Astrocyte of the spinal cord (primary cell): ENCODE measurements at regions not wholly inside any gene's neighbourhood (a gene's known extent, or its start where the extent isn't known, plus 50 kb on each side); places are given as distances from the start of the nearest gene placed in this dataset.

Experiments used
- DNase-seq: peaks from one replicate; pipeline ENCODE4 v3.0.0; 2011; ENCODE audit warnings: low read depth, low spot score
- H3K4me3 ChIP-seq: 2 replicates; pipeline ENCODE4 v1.5.1; 2011; ENCODE audit warnings: low read depth, mild to moderate bottlenecking, low read length, moderate library complexity
- CTCF ChIP-seq: IDR thresholded peaks from 2 replicates; pipeline ENCODE4 v1.5.1; 2012; ENCODE audit warnings: low read depth, mild to moderate bottlenecking, low read length, inconsistent platforms
- in situ Hi-C: cut with HindIII; loops from 2 replicates; pipeline ENCODE4 v1.10.0; 2017; ENCODE audit warnings: low sequenced_read_pairs

DNA sequence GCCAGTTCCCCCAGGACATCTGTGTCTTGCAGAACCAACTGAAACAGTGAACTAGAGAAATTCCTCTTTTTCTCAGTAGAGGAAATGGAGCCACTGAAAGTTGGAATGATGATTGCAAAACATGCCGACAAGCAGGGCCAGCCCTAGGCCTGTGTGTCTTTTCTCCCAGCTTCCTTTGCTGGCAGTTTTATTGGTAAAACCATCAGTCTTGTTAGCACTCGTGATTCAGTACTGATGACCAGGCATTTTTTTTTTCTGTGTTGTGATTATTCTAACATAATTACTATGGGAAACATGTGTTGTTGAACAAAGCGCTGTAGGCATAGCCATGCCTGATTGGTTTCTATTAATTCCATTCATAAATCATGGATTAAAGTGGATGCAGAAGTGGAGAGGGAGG, 620.7 kb downstream of the AACS start:
- TF ChIP-seq CTCF: no peak
- no peak overlapping the region for H3K4me3 ChIP-seq
- DNase-seq: no peak
- in situ Hi-C loops: no loop called here

DNA sequence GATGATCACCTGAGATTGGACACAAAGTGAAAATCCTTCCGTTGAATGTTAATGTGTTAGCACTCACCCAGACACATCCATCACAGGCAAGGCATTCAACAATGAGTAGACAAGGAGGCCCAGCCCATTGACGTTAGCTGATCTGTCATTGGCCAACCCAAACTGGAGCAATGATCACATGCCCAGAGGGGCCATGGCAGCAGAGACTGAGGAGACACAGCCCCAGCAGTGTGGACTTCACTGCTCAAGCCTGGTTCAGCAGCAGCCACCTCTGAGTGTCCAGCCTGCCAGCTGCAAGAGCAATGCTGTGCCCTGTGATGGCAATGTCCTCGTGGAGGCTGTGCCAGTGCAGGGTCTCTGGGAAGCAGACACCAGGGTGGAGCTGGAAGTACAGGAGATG, 622.2 kb downstream of the AACS start:
- H3K4me3 ChIP-seq: no peak overlapping the region
- no peak for DNase-seq
- TF ChIP-seq CTCF: no peak
- in situ Hi-C loops: no loop called here

DNA sequence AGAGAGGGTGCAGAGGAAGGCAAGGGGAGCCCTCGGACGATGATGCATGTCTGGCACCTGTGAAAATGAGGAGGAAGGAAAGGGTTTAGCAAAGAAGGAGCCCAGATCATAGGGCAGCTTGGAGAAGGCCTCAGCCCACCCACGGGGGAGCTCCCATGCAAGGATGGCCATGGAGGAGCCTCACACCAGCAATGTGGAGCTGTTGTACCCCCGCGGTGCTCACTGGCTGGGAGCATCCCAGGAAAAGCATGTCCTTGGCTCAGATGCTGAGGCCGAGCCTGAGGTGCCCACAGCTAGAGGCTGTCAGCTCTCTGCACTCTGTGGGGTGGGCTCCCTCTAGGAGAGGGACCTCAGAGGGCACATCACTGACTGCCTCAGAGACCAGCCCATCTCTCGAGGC, 622.6 kb downstream of the AACS start:
- no peak overlapping the region for H3K4me3 ChIP-seq
- in situ Hi-C loops: no loop called here
- DNase-seq: no peak
- TF ChIP-seq CTCF: no peak

GRCh38 chr12:125688223-125688622, 623.0 kb downstream of the AACS start:
- no peak for DNase-seq
- in situ Hi-C loops: no loop called here
- H3K4me3 ChIP-seq: no peak overlapping the region
- no peak for TF ChIP-seq CTCF

GRCh38 chr12:125688881-125689280, 623.6 kb downstream of the AACS start:
- TF ChIP-seq CTCF: no peak
- no peak overlapping the region for H3K4me3 ChIP-seq
- in situ Hi-C loops: no loop called here

DNA sequence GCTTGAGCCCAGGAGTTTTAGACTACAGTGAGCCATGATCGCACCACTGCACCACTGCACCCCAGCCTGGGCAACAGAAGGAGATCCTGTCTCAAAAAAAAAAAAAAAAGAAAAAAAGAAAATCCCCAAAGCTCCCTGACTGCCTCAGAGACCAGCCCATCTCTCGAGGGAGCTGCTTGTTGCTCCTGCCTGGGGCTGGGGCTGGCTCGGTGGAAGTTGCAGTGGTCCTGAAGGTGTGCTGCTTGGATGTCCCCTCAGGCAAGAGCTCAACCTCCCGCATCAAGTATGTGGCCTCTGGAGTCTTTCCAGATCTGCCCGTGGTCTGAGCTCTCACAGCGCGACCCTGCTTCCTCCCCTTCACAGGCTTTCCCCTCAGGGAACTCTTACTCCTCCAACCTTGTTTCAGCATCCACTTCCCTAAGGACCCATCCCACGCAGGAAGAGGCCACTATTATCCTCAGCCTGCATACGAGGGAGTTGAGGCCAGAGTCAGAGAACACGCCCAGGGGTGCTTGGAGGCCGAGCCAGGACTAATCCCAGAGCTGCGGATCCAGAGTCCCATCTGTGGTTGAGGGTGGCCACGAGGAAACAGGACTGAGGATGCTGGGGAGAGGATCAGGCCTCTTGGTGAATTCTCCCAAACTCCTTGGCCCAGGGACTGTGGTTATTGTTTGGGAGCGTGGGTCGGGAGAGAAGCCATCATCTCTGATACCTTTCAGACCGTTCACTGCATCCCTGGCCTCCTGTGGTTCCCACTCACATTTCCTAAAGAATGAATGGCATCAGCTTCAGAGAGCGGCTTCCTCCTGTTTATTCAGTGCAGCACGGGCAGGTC, 624.6 kb downstream of the AACS start:
- in situ Hi-C loops: no loop called here
- H3K4me3 ChIP-seq: no peak overlapping the region
- no peak for TF ChIP-seq CTCF
- DNase-seq: no peak

More at GRCh38 chr12:125688881-125689280, 623.6 kb downstream of the AACS start:
- DNase-seq: no peak
